Thoracic aorta (tissue), 2 donors: ENCODE measurements at regions not wholly inside any gene's neighbourhood (a gene's known extent, or its start where the extent isn't known, plus 50 kb on each side); places are given as distances from the start of the nearest gene placed in this dataset.
"Not testable (repeated sequence)": the region's sequence is repeated elsewhere in the genome, so short reads cannot be mapped to it uniquely, and the experiment has no call there.

Experiments
- ATAC-seq: fragments of 150-250 bp; one replicate; pipeline ENCODE4 v1.8.0; 2017; ENCODE audit warnings: low read depth; ENCODE audit not compliant: insufficient number of reproducible peaks, low FRiP score
- DNase-seq: peaks from one replicate; pipeline ENCODE4 v3.0.0-alpha.2; 2020; ENCODE audit warnings: low spot score
- H3K27ac ChIP-seq, 2 donors: fragments of 200-600 bp; sonication (generic); 1 replicate in 1 of 2; 2 replicates in 1 of 2; pipeline ENCODE4 v1.5.1; 2016; ENCODE audit warnings: mild to moderate bottlenecking in 2 of 2, moderate library complexity in 2 of 2
- H3K27me3 ChIP-seq: fragments of 200-600 bp; sonication (generic); replicated peaks from 2 replicates; pipeline ENCODE4 v1.6.0; 2016; ENCODE audit warnings: mild to moderate bottlenecking; ENCODE audit not compliant: insufficient read depth
- H3K36me3 ChIP-seq: fragments of 200-600 bp; sonication (generic); one replicate; pipeline ENCODE4 v1.5.1; 2016
- H3K4me1 ChIP-seq, 2 donors: fragments of 200-600 bp; sonication (generic); 1 replicate in 1 of 2; 2 replicates in 1 of 2; pipeline versions ENCODE4 v1.5.1 to v1.6.0; 2016; ENCODE audit warnings: low read depth in 2 of 2, mild to moderate bottlenecking in 1 of 2; ENCODE audit not compliant: control insufficient read depth in 1 of 2
- H3K4me3 ChIP-seq: fragments of 200-600 bp; sonication (generic); 2 replicates; pipeline ENCODE4 v1.5.1; 2016; ENCODE audit warnings: mild to moderate bottlenecking
- H3K9me3 ChIP-seq: fragments of 200-600 bp; sonication (generic); 2 replicates; pipeline ENCODE4 v1.5.1; 2016
- CTCF ChIP-seq: fragments of 200-600 bp; sonication (generic); IDR thresholded peaks from one replicate; pipeline ENCODE4 v1.5.1; 2019; ENCODE audit warnings: antibody characterized with exemption

DNA sequence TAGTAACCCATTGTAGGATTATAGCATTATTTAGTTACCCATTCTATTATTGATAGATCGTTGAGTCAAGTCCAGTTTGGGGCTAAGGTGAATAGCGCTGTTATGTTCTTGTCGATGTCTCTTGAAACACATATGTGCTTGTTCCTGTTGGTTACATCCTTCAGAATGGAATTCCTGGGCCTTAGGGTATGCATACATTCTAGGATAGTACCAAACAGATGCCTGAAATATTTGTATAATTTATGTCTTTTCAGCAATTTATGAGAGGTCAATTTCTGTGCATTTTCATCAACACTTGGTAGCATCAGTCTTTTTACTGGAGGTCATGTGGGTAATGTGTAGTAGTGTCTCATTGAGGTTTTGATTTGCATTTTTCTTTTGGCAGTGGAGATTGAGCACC is 78.9 kb upstream of the ADORA2B start:
- ATAC-seq, H3K36me3 ChIP-seq, H3K9me3 ChIP-seq, DNase-seq, H3K4me3 ChIP-seq, H3K27me3 ChIP-seq, H3K27ac ChIP-seq, H3K4me1 ChIP-seq: not testable (repeated sequence)

DNA sequence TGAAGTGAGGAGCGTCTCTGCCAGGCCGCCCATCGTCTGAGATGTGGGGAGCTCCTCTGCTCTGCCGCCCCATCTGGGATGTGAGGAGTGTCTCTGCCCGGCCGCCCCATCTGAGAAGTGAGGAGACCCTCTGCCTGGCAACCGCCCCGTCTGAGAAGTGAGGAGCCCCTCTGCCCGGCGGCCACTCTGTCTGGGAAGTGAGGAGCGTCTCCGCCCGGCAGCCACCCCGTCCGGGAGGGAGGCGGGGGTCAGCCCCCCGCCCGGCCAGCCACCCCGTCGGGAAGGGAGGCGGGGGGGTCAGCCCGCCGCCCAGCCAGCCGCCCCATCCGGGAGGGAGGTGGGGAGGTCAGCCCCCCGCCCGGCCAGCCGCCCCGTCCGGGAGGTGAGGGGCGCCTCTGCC is 77.6 kb upstream of the ADORA2B start:
- not testable (repeated sequence) for DNase-seq, H3K27ac ChIP-seq, H3K27me3 ChIP-seq, H3K9me3 ChIP-seq, H3K36me3 ChIP-seq, H3K4me1 ChIP-seq, H3K4me3 ChIP-seq, ATAC-seq

- not testable (repeated sequence) for H3K27ac ChIP-seq, ATAC-seq, H3K27me3 ChIP-seq, H3K4me3 ChIP-seq, DNase-seq, H3K36me3 ChIP-seq, H3K9me3 ChIP-seq, H3K4me1 ChIP-seq
Observed at GRCh38 chr17:15869868-15870267, 75.1 kb upstream of the ADORA2B start.

DNA sequence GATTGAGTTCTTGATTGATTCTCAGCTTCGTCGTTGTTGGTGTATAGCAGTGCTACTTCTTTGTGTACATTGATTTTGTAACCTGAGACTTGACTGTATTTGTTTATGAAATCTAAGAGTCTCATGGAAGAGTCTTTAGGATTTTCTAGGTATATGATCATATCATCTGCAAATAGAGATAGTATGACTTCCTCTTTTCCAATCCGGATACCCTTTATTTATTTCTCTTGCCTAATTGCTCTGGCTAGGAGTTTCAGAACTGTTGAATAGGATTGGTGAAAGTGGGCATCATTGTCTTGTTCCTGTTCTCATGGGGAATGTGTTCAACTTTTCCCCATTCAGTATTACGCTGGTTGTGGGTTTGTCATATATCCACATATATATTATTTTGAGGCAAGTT is 72.3 kb upstream of the ADORA2B start:
- not testable (repeated sequence) for DNase-seq, ATAC-seq

DNA sequence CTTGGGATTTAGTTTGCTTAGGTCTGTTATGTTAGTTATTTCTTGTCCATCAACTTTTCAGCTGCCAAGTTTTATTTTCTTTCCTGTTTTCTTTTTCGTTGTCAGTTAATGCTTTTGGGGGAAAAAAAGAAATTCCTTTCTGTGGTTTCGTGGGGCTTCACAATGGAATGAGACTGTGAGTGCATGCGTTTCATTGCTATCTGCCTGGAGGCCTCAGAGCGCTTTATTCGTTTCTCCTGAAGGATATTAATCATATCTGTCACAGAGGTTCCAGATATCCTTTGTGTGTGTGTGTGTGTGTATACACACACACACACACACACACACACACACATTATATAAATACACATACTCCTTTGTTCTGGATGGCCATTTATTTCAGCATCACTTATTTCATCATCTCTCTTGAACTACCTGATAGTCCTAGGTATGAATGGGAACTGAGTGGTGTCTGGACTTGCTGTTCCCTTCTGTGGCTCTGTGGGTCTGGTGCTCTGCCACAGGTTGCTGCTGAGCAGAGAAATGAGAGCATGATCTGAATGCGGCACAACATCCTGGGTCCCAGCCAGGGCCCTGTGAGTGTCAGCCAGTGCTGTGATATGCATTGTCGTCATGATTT is 66.9 kb upstream of the ADORA2B start:
- ATAC-seq, H3K4me1 ChIP-seq, H3K9me3 ChIP-seq, H3K27ac ChIP-seq, H3K27me3 ChIP-seq, H3K36me3 ChIP-seq, DNase-seq, H3K4me3 ChIP-seq: not testable (repeated sequence)

More for the DNA sequence above, 72.3 kb upstream of the ADORA2B start:
- H3K4me3 ChIP-seq, H3K4me1 ChIP-seq, H3K27me3 ChIP-seq, H3K9me3 ChIP-seq, H3K27ac ChIP-seq, H3K36me3 ChIP-seq: not testable (repeated sequence)

GRCh38 chr17:15882058-15882720 is 62.7 kb upstream of the ADORA2B start:
- H3K4me3 ChIP-seq = no peak overlapping the region
- TF ChIP-seq CTCF = no peak
- ATAC-seq (no peak), DNase-seq (no peak)
- no peaks in the 10 kb centered on the region for H3K27me3 ChIP-seq
- peaks cover 0 to 6% of the 10 kb centered on the region in 2 donors for H3K4me1 ChIP-seq
- H3K36me3 ChIP-seq = no peaks in the 10 kb centered on the region
- no peak overlapping the region for H3K27ac ChIP-seq
- H3K9me3 ChIP-seq = no peaks in the 10 kb centered on the region

- Histone ChIP-seq H3K4me1 (peaks cover 0 to 6% of the 10 kb centered on the region in 2 donors), H3K9me3 (no peaks in the 10 kb centered on the region), H3K27me3 (no peaks in the 10 kb centered on the region), H3K36me3 (no peaks in the 10 kb centered on the region), H3K27ac (no peak overlapping the region), H3K4me3 (no peak overlapping the region)
- DNase-seq (no peak), ATAC-seq (no peak)
- no peak for TF ChIP-seq CTCF
Observed at GRCh38 chr17:15882777-15883176, 62.2 kb upstream of the ADORA2B start.
